ENCODE measurements at regions not wholly inside any gene's neighbourhood (a gene's known extent, or its start where the extent isn't known, plus 50 kb on each side); places are given as distances from the start of the nearest gene placed in this dataset.

GRCh38 chr5:33205727-33206410 lies 234.9 kb upstream of the TARS1 start:
- TF ChIP-seq, protein P1, sequence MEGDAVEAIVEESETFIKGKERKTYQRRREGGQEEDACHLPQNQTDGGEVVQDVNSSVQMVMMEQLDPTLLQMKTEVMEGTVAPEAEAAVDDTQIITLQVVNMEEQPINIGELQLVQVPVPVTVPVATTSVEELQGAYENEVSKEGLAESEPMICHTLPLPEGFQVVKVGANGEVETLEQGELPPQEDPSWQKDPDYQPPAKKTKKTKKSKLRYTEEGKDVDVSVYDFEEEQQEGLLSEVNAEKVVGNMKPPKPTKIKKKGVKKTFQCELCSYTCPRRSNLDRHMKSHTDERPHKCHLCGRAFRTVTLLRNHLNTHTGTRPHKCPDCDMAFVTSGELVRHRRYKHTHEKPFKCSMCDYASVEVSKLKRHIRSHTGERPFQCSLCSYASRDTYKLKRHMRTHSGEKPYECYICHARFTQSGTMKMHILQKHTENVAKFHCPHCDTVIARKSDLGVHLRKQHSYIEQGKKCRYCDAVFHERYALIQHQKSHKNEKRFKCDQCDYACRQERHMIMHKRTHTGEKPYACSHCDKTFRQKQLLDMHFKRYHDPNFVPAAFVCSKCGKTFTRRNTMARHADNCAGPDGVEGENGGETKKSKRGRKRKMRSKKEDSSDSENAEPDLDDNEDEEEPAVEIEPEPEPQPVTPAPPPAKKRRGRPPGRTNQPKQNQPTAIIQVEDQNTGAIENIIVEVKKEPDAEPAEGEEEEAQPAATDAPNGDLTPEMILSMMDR (IDR thresholded peaks at IDR 0.05; ENCODE audit: low read length) = no peak
- TF ChIP-seq EZH2phosphoT487 (IDR thresholded peaks at IDR 0.05; ENCODE audit: low read length) = no peak
